ENCODE measurements at regions not wholly inside any gene's neighbourhood (a gene's known extent, or its start where the extent isn't known, plus 50 kb on each side); places are given as distances from the start of the nearest gene placed in this dataset.

DNA sequence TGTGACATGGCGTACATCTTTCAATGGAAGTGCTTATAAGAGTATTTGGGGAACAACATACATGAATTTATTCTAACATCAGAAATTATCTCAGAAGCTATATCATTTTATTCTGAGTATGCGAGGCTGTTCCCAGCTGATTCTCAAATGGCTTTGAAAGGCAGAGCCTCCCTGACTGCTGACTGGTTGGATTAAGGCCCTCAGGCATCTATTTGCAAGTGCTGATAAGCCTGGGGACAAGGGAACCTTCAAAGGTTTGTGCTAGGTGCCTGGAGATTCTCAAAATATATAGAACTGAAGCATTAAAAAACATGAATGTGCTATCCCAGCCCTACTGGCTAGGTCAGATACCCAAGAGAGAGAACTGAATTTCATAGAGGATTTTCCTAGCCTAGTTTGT is 235.1 kb downstream of the LURAP1L start:
- no peaks in the 10 kb centered on the region for H3K27me3 Mint-ChIP-seq (ENCODE audit: insufficient read depth, low read depth, poor library complexity)
- Histone ChIP-seq H4K20me1 (replicated peaks; ENCODE audit: insufficient read depth) (no peaks in the 10 kb centered on the region), H3K79me2 (replicated peaks; ENCODE audit: insufficient read depth) (no peaks in the 10 kb centered on the region), H3K27ac (ENCODE audit: low read depth) (no peak overlapping the region), H3K4me1 (ENCODE audit: insufficient read depth) (no peaks in the 10 kb centered on the region), H2AFZ (no peak overlapping the region), H3K9me2 (ENCODE audit: insufficient read depth) (no peaks in the 10 kb centered on the region), H3K4me3 (no peak overlapping the region), H3K27me3 (ENCODE audit: insufficient read depth) (no peaks in the 10 kb centered on the region), H3K4me2 (no peak overlapping the region), H3F3A (replicated peaks; ENCODE audit: low read depth) (no peaks in the 10 kb centered on the region), H3K36me3 (ENCODE audit: insufficient read depth) (no peaks in the 10 kb centered on the region)
- H3K27ac Mint-ChIP-seq = no peak overlapping the region
- no peaks in the 10 kb centered on the region for H3K4me1 Mint-ChIP-seq
- no peak for ATAC-seq
- TF ChIP-seq, protein P1, sequence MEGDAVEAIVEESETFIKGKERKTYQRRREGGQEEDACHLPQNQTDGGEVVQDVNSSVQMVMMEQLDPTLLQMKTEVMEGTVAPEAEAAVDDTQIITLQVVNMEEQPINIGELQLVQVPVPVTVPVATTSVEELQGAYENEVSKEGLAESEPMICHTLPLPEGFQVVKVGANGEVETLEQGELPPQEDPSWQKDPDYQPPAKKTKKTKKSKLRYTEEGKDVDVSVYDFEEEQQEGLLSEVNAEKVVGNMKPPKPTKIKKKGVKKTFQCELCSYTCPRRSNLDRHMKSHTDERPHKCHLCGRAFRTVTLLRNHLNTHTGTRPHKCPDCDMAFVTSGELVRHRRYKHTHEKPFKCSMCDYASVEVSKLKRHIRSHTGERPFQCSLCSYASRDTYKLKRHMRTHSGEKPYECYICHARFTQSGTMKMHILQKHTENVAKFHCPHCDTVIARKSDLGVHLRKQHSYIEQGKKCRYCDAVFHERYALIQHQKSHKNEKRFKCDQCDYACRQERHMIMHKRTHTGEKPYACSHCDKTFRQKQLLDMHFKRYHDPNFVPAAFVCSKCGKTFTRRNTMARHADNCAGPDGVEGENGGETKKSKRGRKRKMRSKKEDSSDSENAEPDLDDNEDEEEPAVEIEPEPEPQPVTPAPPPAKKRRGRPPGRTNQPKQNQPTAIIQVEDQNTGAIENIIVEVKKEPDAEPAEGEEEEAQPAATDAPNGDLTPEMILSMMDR (conservative IDR thresholded peaks at IDR 0.05; ENCODE audit: low read depth in 2 of 2) = no peak
- TF ChIP-seq CREB1 (CRISPR knock-in tag; IDR thresholded peaks at IDR 0.05; ENCODE audit: low read depth) = no peak
- TF ChIP-seq, protein P2, sequence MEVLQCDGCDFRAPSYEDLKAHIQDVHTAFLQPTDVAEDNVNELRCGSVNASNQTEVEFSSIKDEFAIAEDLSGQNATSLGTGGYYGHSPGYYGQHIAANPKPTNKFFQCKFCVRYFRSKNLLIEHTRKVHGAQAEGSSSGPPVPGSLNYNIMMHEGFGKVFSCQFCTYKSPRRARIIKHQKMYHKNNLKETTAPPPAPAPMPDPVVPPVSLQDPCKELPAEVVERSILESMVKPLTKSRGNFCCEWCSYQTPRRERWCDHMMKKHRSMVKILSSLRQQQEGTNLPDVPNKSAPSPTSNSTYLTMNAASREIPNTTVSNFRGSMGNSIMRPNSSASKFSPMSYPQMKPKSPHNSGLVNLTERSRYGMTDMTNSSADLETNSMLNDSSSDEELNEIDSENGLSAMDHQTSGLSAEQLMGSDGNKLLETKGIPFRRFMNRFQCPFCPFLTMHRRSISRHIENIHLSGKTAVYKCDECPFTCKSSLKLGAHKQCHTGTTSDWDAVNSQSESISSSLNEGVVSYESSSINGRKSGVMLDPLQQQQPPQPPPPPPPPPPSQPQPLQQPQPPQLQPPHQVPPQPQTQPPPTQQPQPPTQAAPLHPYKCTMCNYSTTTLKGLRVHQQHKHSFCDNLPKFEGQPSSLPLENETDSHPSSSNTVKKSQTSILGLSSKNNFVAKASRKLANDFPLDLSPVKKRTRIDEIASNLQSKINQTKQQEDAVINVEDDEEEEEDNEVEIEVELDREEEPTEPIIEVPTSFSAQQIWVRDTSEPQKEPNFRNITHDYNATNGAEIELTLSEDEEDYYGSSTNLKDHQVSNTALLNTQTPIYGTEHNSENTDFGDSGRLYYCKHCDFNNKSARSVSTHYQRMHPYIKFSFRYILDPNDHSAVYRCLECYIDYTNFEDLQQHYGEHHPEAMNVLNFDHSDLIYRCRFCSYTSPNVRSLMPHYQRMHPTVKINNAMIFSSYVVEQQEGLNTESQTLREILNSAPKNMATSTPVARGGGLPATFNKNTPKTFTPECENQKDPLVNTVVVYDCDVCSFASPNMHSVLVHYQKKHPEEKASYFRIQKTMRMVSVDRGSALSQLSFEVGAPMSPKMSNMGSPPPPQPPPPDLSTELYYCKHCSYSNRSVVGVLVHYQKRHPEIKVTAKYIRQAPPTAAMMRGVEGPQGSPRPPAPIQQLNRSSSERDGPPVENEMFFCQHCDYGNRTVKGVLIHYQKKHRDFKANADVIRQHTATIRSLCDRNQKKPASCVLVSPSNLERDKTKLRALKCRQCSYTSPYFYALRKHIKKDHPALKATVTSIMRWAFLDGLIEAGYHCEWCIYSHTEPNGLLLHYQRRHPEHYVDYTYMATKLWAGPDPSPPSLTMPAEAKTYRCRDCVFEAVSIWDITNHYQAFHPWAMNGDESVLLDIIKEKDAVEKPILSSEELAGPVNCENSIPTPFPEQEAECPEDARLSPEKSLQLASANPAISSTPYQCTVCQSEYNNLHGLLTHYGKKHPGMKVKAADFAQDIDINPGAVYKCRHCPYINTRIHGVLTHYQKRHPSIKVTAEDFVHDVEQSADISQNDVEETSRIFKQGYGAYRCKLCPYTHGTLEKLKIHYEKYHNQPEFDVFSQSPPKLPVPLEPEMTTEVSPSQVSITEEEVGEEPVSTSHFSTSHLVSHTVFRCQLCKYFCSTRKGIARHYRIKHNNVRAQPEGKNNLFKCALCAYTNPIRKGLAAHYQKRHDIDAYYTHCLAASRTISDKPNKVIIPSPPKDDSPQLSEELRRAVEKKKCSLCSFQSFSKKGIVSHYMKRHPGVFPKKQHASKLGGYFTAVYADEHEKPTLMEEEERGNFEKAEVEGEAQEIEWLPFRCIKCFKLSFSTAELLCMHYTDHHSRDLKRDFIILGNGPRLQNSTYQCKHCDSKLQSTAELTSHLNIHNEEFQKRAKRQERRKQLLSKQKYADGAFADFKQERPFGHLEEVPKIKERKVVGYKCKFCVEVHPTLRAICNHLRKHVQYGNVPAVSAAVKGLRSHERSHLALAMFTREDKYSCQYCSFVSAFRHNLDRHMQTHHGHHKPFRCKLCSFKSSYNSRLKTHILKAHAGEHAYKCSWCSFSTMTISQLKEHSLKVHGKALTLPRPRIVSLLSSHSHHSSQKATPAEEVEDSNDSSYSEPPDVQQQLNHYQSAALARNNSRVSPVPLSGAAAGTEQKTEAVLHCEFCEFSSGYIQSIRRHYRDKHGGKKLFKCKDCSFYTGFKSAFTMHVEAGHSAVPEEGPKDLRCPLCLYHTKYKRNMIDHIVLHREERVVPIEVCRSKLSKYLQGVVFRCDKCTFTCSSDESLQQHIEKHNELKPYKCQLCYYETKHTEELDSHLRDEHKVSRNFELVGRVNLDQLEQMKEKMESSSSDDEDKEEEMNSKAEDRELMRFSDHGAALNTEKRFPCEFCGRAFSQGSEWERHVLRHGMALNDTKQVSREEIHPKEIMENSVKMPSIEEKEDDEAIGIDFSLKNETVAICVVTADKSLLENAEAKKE (CRISPR knock-in tag; IDR thresholded peaks at IDR 0.05) = no peak
- no peak for TF ChIP-seq ZNF114 (CRISPR knock-in tag; IDR thresholded peaks at IDR 0.05)
- TF ChIP-seq STAT1 (IDR thresholded peaks at IDR 0.05; ENCODE audit: unreplicated experiment) = no peak
- TF ChIP-seq ETS1 (IDR thresholded peaks at IDR 0.05) = no peak
- TF ChIP-seq EZH2phosphoT487 (IDR thresholded peaks at IDR 0.05; ENCODE audit: unreplicated experiment) = no peak
- TF ChIP-seq JUNB (IDR thresholded peaks at IDR 0.05; ENCODE audit: unreplicated experiment) = no peak
- TF ChIP-seq NANOG (IDR thresholded peaks at IDR 0.05; ENCODE audit: borderline replicate concordance) = no peak
- no peak for TF ChIP-seq ZNF331 (CRISPR knock-in tag; IDR thresholded peaks at IDR 0.05; ENCODE audit: low read depth)
- TF ChIP-seq POLR2AphosphoS5 (IDR thresholded peaks at IDR 0.05; ENCODE audit: low read depth) = no peak
- TF ChIP-seq REST (IDR thresholded peaks at IDR 0.05; ENCODE audit: unreplicated experiment) = no peak
- no peak for TF ChIP-seq EZH2 (IDR thresholded peaks at IDR 0.05; ENCODE audit: low read depth, unreplicated experiment)
- H3K4me3 Mint-ChIP-seq = no peak overlapping the region
- DNase-seq (ENCODE audit: low spot score) = no peak
- H3K36me3 Mint-ChIP-seq (ENCODE audit: low read depth) = no peaks in the 10 kb centered on the region
- H3K9me3 Mint-ChIP-seq = no peaks in the 10 kb centered on the region

All from GM23338 (cell line).